A673 (cell line): ENCODE measurements at regions not wholly inside any gene's neighbourhood (a gene's known extent, or its start where the extent isn't known, plus 50 kb on each side); places are given as distances from the start of the nearest gene placed in this dataset.

Source experiments
- EZH2 ChIP-seq: fragments of 200-600 bp; sonication (generic); IDR thresholded peaks from 2 replicates; pipeline ENCODE4 v1.6.1; 2017; ENCODE audit warnings: borderline replicate concordance, low read depth, mild to moderate bottlenecking, mixed read lengths, antibody characterized with exemption, low read length; ENCODE audit not compliant: poor library complexity, severe bottlenecking
- TF ChIP-seq, protein P1 (sequence below): fragments of 300-800, 200-600 bp; sonication (generic); conservative IDR thresholded peaks from 2 replicates; pipeline ENCODE4 v1.5.1; 2017; ENCODE audit warnings: low read depth, mild to moderate bottlenecking, antibody characterized with exemption, low read length, moderate library complexity, mixed read lengths

DNA sequence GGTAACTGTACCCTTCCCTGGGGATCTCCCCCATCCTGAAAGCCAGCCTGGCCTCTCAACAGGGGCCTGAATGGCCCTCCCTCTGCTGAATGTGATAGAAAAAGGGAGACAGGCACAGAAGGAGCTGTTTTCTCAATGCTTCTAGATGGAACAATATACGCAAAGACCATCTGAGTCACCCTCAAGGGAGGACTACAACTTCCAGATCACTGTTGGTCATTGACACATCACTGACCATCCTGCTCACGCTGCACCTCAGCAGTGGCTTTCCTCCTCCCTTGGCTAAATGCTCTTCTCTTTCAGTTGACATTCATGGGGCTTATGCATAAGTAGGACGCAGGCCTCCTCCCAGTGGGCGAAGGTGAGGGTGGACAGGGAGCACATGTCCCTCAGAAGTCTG is 112.2 kb upstream of the SHB start:
- TF ChIP-seq, protein P1, sequence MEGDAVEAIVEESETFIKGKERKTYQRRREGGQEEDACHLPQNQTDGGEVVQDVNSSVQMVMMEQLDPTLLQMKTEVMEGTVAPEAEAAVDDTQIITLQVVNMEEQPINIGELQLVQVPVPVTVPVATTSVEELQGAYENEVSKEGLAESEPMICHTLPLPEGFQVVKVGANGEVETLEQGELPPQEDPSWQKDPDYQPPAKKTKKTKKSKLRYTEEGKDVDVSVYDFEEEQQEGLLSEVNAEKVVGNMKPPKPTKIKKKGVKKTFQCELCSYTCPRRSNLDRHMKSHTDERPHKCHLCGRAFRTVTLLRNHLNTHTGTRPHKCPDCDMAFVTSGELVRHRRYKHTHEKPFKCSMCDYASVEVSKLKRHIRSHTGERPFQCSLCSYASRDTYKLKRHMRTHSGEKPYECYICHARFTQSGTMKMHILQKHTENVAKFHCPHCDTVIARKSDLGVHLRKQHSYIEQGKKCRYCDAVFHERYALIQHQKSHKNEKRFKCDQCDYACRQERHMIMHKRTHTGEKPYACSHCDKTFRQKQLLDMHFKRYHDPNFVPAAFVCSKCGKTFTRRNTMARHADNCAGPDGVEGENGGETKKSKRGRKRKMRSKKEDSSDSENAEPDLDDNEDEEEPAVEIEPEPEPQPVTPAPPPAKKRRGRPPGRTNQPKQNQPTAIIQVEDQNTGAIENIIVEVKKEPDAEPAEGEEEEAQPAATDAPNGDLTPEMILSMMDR = no peak
- TF ChIP-seq EZH2 = no peak
